OCI-LY7 (cell line): ENCODE measurements at regions not wholly inside any gene's neighbourhood (a gene's known extent, or its start where the extent isn't known, plus 50 kb on each side); places are given as distances from the start of the nearest gene placed in this dataset.

Source experiments
- CTCF ChIP-seq: fragments of 200-600 bp; sonication (generic); conservative IDR thresholded peaks from 2 replicates; pipeline ENCODE4 v1.5.1; 2014; ENCODE audit warnings: mild to moderate bottlenecking, antibody characterized with exemption, low read length, moderate library complexity, mixed read lengths
- EZH2phosphoT487 ChIP-seq: fragments of 200-600 bp; sonication (generic); IDR thresholded peaks from 2 replicates; pipeline ENCODE4 v1.6.1; 2018; ENCODE audit warnings: low read depth, borderline replicate concordance, mild to moderate bottlenecking, mixed run types, antibody characterized with exemption, low read length, moderate library complexity, mixed read lengths

- TF ChIP-seq EZH2phosphoT487, result no peak
- TF ChIP-seq CTCF, result no peak
Observed at GRCh38 chr2:59777120-59777519, 776.3 kb downstream of the BCL11A start.
